HG03175 (cell line): ENCODE measurements at regions not wholly inside any gene's neighbourhood (a gene's known extent, or its start where the extent isn't known, plus 50 kb on each side); places are given as distances from the start of the nearest gene placed in this dataset.
"Not testable (repeated sequence)": the region's sequence is repeated elsewhere in the genome, so short reads cannot be mapped to it uniquely, and the experiment has no call there.

Experiments used
- ATAC-seq: cut with Tn5 transposase; IDR thresholded peaks from one replicate; pipeline ENCODE4 v1.9.1; 2021; ENCODE audit warnings: mild to moderate bottlenecking, moderate library complexity; ENCODE audit not compliant: unreplicated experiment

DNA sequence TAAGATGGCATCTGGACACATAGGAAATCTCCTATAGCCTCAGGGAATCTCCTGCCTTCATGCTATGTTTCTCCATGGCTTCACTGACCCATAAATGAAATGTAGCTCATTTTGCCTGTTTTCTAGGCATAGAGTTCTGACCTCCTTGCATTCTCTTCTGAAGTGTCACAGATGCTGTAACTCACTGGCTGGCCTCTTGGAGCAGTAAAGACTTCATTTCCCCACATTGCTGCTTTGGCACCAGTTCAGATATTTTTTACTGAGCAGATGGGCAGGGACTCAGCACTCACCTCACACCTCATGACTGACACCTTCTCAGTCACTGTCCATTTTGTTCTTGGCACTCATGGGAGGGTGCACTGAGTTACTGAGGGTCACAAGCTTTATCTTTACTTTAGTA, 286.7 kb upstream of the TGFBR2 start:
- peak; percentile 87 for ATAC-seq

DNA sequence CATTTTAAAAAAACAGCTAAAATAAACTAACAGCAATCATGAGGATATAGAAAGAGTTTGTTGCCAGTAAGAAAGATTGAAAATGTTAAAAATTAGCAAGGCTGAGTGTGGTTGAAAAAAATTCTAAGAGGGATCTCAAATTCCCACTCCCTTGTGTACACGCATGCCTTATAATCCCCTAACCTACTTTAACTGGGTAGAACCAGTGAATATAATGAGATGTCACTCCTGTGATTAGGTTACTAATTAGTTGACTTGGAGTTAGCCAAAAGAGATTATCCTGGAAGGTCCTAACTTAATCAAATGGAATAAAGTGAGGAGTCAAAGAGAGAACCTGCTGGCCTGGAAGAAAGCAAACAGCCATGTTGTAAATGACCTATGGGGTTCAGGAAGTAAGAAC, 286.0 kb upstream of the TGFBR2 start:
- no peak for ATAC-seq

DNA sequence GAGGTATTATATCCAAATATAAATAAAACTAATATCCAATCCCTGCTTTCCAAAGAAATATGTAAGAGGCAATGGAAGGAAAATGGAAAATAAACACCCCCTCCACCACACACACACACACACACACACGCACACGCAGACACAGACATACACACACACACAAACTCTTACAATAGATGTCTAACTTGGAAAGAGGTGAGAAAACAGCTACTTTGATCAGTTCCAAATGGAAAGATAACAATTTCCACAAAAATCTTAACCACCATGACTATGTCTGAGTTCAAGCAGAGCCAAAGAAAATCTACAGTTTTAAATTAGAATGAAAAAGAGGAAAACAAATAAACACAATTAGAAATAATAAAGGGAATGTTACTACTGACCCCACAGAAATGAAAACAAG, 285.3 kb upstream of the TGFBR2 start:
- no peak for ATAC-seq

DNA sequence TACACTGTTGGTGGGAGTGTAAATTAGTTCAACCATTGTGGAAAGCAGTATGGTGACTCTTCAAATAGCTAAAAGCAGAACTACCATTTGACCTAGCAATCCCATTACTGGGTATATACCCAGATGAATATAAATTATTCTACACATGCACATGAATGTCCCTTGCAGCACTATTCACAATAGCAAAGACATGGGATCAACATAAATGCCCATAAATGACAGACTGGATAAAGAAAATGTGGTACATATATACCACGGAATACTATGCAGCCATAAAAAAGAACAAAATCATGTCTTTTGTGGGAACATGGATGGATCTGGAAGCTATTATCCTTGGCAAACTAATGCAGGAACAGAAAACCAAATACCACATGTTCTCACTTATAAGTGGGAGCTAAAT, 282.8 kb upstream of the TGFBR2 start:
- ATAC-seq, result not testable (repeated sequence)

- no peak for ATAC-seq
Measured at GRCh38 chr3:30324587-30324986, 281.8 kb upstream of the TGFBR2 start.

GRCh38 chr3:30327976-30328375, 278.4 kb upstream of the TGFBR2 start:
- ATAC-seq, result not testable (repeated sequence)

- ATAC-seq, result not testable (repeated sequence)
Measured at GRCh38 chr3:30328935-30329334, 277.5 kb upstream of the TGFBR2 start.

DNA sequence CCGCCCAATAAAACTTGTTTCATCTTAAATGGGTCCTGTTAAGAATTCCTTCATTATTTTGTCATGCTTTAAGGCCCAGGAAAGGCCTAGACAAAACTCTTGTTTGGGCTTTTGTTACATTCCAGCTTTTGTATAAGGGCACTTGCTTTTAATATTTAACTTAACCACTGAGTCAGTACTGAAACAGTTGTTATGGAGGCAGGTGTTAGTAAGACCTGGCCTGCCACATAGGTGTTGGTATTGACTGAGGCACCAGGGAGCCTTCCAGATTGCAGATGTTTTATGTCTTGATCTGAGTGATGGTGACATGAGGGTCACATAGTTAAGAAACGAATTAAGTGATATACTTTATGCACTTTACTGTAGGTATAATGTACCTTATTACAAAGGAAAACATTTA, 274.9 kb upstream of the TGFBR2 start:
- peak; percentile 61 for ATAC-seq

DNA sequence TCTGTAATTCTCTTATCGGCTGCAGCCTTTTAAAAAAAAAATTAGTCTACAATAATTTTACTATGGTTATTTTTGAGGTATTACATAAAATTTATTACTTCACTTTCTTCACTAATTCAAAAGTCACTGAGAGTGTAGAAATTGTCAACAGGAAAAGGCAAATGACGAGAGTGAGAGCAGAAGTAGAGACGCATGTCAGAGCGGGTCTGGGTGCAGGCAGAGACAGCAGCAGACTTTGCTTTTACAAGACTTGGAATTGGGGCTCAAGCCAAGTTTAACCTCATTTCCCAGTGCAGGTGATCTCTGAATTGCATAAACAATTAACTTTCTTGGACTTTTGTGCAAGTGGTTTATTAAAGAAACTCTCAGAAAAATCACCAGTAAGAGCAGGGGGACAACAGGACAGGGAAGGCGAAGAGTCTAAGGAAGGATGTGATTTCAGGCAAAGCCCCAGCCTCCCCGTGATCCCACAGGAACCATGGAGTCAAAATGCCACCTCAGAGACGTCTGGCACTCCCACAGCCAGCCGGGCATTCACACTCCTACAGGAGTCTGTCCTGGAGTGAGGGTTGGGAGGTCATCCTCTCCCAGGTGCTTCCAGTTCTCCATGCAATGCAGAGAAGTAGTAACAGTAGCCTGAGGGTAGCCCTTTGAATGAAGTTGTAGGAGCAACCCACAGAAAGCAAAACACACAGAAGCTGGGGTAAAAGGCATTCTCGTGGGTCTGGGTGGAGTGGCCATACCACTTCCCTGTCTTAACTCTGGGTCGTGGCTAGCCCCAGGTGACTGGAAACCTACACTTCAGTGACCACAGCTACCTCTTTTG, 274.0 kb upstream of the TGFBR2 start:
- ATAC-seq, result peak; percentile 46

DNA sequence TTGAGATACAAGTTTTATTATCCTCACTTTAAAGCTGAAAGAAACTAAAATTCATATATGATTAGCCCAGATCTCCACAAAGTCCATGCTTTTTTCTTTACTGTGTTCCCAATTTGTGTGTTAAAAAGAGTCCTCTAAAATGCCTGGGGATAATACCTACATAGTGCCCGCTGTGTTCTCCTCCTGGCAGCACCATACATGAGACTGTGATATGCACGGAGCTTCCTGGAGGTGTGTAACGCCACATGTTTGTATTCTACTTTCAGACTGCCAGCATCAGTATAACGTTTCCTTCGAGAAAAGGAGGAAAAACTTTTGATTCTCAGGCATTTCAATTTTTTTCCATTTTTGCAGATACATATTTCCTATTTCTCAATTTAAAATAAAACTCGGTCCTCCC, 273.3 kb upstream of the TGFBR2 start:
- no peak for ATAC-seq

GRCh38 chr3:30333903-30334302, 272.5 kb upstream of the TGFBR2 start:
- ATAC-seq, result no peak

DNA sequence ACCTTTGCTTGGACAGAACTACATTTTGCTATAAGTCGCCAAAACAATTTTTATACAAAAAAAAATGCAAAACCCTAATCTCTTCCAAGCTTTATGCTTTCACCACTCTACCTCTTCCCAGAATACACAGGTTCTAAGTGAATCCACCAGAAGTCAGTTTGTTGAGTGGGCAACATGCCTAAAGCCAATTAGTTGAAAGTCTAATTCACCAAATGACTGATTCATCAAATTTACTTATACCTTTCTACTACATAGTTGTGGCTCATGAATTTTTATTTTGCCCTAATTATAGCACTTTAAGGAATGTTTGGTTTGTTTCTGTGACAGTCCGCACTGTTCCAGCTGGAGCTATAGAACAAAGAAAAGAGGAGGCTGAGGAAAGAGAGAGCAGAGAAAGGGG, 265.9 kb upstream of the TGFBR2 start:
- ATAC-seq, result no peak

DNA sequence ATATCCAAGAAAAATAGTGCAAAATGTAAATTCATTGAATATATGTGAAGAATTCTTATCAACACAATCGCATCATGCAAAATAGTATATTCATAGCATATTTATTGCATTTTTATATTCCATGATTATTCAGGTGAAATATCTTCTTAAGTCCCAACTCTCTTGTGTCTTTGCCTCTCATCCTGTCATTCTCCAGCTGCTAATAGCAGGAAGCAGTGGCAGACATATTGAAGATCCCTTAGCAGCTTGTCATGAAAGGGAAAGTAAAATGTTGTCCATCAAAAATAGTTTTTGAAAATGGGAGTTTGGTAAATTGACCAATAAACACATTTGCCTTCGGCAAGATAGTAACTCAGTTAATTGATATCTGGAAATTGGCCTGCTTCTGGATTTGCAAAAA, 265.3 kb upstream of the TGFBR2 start:
- no peak for ATAC-seq

DNA sequence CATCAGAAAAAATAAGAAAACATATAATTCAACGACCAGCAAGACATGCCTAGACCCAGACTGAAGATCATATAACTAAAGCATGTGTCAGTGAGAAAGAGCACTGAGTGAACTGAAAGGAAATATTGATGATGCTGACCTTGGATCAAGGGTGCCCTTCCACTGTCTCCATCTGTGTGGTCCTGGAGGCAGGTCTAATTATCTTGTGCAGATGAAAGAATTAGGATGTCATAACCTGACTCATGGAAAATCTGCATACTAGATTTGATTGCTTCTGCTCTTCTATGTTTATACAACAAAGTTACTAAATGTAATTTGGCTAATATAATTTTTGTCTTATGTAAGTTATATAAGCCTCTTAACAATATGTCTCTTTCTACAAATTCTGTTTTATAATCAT, 264.6 kb upstream of the TGFBR2 start:
- no peak for ATAC-seq

DNA sequence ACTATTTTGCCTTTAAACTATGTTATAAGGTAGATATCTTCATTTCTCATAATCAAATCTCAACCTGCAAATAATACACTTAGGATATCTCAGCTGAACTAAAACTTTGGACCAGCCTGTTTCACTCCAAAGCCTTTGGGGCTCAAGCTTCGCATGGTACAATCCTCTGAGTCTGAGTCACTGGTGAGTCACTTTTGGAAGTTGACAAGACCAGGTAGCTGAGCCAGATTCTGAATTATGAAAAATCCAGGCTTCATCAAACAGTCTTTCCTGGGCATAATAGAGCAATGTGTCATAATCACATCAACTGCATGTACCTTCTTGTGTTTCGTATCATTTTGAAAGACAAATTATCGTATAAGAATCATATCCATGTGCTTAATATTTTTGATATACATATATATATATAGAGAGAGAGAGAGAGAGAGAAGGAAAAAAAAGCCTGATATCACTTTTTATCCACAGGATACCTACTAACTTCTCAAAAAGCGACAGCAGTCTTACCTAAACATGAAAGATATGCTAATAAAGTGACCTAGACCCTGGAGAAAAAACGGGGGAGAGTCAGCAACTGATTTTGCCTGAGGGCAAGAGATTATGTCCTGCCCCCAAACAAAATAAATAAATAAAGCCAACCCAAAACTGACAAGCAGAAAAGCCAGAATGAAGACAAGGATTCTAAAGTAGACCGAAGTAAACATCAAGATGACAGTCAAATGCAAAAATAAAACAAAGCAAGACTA, 263.9 kb upstream of the TGFBR2 start:
- no peak for ATAC-seq

DNA sequence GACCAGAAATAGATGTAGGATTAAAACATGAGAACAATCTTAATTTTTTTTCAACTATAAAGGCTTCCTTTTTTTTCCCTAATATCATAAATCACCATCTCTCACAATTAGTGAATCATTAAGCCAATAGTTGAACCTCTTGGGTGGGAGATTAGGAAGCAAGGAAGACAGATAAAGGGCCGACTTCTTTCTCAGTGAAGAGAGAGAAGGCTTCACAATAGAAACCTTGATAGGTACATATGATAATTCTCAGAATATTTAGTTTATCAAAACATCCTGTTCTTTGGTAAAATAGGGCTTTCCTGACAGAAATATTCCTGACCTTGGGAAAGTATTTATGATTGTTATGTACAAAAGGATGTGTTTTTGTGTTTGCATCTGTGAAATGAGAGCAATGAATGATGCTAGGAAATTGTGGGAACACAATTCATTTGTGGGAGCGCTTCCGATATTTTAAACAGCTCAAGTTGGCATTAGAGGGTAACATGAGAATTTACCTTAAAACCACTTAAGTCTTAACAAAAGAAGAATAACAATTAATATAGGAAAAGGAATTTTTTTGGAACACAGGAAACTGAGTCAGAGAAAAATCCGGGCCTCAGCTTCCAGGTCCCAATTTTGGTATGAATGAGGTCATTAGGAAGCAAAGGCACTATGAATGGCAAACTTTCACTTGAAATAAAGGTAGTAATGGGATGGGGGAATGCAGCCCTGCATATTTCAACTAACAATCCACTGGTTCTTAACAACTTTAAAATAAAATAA, 263.2 kb upstream of the TGFBR2 start:
- ATAC-seq, result no peak

GRCh38 chr3:30343861-30344260, 262.5 kb upstream of the TGFBR2 start:
- ATAC-seq, result no peak

- no peak for ATAC-seq
Measured at GRCh38 chr3:30344288-30344687, 262.1 kb upstream of the TGFBR2 start.

DNA sequence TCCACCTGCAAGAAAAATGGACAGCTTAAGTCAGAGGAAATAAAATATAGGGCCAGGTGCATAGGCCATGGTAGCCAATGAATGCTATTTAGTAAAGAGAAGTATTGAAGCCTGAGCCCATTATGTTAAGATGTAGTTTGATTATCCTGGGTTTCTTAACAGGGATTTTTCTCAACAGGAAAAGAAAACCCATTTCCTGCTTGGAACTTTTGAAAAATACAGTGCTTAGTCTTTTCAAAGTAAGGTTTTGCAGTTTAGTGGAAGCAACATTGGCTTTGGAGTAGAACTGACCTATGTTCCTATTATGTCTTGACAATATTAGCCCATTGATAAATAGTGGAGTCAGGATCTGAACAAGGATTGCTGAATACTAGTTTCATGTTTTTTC, 259.5 kb upstream of the TGFBR2 start:
- no peak for ATAC-seq

DNA sequence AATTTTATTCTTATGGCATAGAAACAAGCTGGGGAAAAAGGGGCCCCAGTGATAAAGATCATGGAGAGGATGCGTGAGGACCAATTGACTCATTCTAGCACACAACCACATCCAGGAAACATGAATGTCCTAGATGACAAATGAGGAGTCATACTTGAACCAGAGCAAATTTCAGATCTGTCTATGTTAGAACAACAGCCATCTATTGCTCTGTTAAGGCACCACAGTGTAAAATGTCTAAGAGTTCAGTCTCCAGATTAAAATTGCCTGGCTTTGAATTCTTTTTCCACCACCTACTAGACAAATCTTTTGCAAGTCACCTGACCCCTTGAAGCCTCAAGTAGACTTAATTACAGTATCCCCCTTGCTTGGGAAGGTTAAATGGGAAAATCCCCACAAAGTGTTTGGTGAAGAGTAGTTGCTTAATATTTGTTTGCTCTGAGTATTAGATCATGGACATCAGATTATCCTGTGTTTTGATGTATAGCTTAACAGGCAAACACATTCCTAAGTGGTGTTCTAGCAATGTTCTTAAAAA, 258.7 kb upstream of the TGFBR2 start:
- ATAC-seq, result peak; percentile 79

- ATAC-seq, result no peak
Measured at GRCh38 chr3:30349507-30349906, 256.9 kb upstream of the TGFBR2 start.
